ENCODE measurements at regions not wholly inside any gene's neighbourhood (a gene's known extent, or its start where the extent isn't known, plus 50 kb on each side); places are given as distances from the start of the nearest gene placed in this dataset.

GRCh38 chr9:32294106-32294505, 90.3 kb upstream of the ACO1 start:
- no peak for DNase-seq (ENCODE audit: low spot score)

GRCh38 chr9:32300373-32300772, 84.1 kb upstream of the ACO1 start:
- DNase-seq (ENCODE audit: low spot score) = no peak

- DNase-seq (ENCODE audit: low spot score) = no peak
These were observed 79.9 kb upstream of the ACO1 start for GRCh38 chr9:32304495-32304894.

GRCh38 chr9:32306006-32306405, 78.4 kb upstream of the ACO1 start:
- no peak for DNase-seq (ENCODE audit: low spot score)

GRCh38 chr9:32319312-32319929, 65.0 kb upstream of the ACO1 start:
- DNase-seq (ENCODE audit: low spot score) = no peak

GRCh38 chr9:32322622-32323021, 61.8 kb upstream of the ACO1 start:
- DNase-seq (ENCODE audit: low spot score) = no peak

- no peak for DNase-seq (ENCODE audit: low spot score)
These were observed 58.3 kb upstream of the ACO1 start for GRCh38 chr9:32326146-32326545.

- DNase-seq (ENCODE audit: low spot score) = no peak
These were observed 53.2 kb upstream of the ACO1 start for GRCh38 chr9:32331240-32331639.

- no peak for DNase-seq (ENCODE audit: low spot score)
These were observed 50.3 kb upstream of the ACO1 start for GRCh38 chr9:32334112-32334511.

All from LoVo (cell line).